ENCODE measurements at regions not wholly inside any gene's neighbourhood (a gene's known extent, or its start where the extent isn't known, plus 50 kb on each side); places are given as distances from the start of the nearest gene placed in this dataset.
A peak's percentile ranks its signal among the peaks of the same experiment; 100 is the strongest.

GRCh38 chr10:133028158-133028557 is 59.6 kb upstream of the ADGRA1 start:
- Histone ChIP-seq H3K27me3 (ENCODE audit: control insufficient read depth, insufficient read depth, low read length) (peaks cover 55% of the 10 kb centered on the region), H3K27ac (ENCODE audit: low read length) (no peak overlapping the region)

GRCh38 chr10:133027482-133027881 is 60.2 kb upstream of the ADGRA1 start:
- Histone ChIP-seq H3K4me3 (ENCODE audit: low read length) (no peak overlapping the region), H3K9me3 (replicated peaks; ENCODE audit: control insufficient read depth, low read depth, low read length) (no peaks in the 10 kb centered on the region), H3K27me3 (ENCODE audit: control insufficient read depth, insufficient read depth, low read length) (peaks cover 61% of the 10 kb centered on the region), H3K27ac (ENCODE audit: low read length) (no peak overlapping the region), H3K4me1 (ENCODE audit: control insufficient read depth, insufficient read depth, low read length) (peaks cover 25% of the 10 kb centered on the region), H3K36me3 (ENCODE audit: control insufficient read depth, insufficient read depth, low read length) (no peaks in the 10 kb centered on the region)
- 58% methylated on average over 13 of the region's 13 CpGs for WGBS (ENCODE audit: insufficient coverage)
- peak; percentile 36 for DNase-seq

More at GRCh38 chr10:133028158-133028557, 59.6 kb upstream of the ADGRA1 start:
- no peaks in the 10 kb centered on the region for H3K9me3 ChIP-seq (replicated peaks; ENCODE audit: control insufficient read depth, low read depth, low read length)
- H3K36me3 ChIP-seq (ENCODE audit: control insufficient read depth, insufficient read depth, low read length) = no peaks in the 10 kb centered on the region
- no peak for DNase-seq
- peaks cover 18% of the 10 kb centered on the region for H3K4me1 ChIP-seq (ENCODE audit: control insufficient read depth, insufficient read depth, low read length)
- WGBS (ENCODE audit: insufficient coverage) = 93% methylated on average over 1 of the region's 1 CpG
- H3K4me3 ChIP-seq (ENCODE audit: low read length) = no peak overlapping the region

GRCh38 chr10:133026726-133027395 is 60.9 kb upstream of the ADGRA1 start:
- WGBS (ENCODE audit: insufficient coverage) = 74% methylated on average over 22 of the region's 22 CpGs
- Histone ChIP-seq H3K27me3 (ENCODE audit: control insufficient read depth, insufficient read depth, low read length) (peaks cover 61% of the 10 kb centered on the region), H3K4me3 (ENCODE audit: low read length) (no peak overlapping the region), H3K36me3 (ENCODE audit: control insufficient read depth, insufficient read depth, low read length) (no peaks in the 10 kb centered on the region), H3K9me3 (replicated peaks; ENCODE audit: control insufficient read depth, low read depth, low read length) (no peaks in the 10 kb centered on the region), H3K27ac (ENCODE audit: low read length) (no peak overlapping the region), H3K4me1 (ENCODE audit: control insufficient read depth, insufficient read depth, low read length) (peaks cover 31% of the 10 kb centered on the region)
- DNase-seq = no peak

- Histone ChIP-seq H3K4me1 (ENCODE audit: control insufficient read depth, insufficient read depth, low read length) (peaks cover 28% of the 10 kb centered on the region), H3K4me3 (ENCODE audit: low read length) (no peak overlapping the region), H3K27ac (ENCODE audit: low read length) (no peak overlapping the region), H3K36me3 (ENCODE audit: control insufficient read depth, insufficient read depth, low read length) (no peaks in the 10 kb centered on the region), H3K27me3 (ENCODE audit: control insufficient read depth, insufficient read depth, low read length) (peaks cover 56% of the 10 kb centered on the region), H3K9me3 (replicated peaks; ENCODE audit: control insufficient read depth, low read depth, low read length) (no peaks in the 10 kb centered on the region)
- WGBS (ENCODE audit: insufficient coverage) = 63% methylated on average over 4 of the region's 10 CpGs
- no peak for DNase-seq
These were observed 61.6 kb upstream of the ADGRA1 start for GRCh38 chr10:133026171-133026570.

- Histone ChIP-seq H3K27ac (ENCODE audit: low read length) (no peak overlapping the region), H3K4me1 (ENCODE audit: control insufficient read depth, insufficient read depth, low read length) (peaks cover 23% of the 10 kb centered on the region), H3K27me3 (ENCODE audit: control insufficient read depth, insufficient read depth, low read length) (peaks cover 50% of the 10 kb centered on the region), H3K9me3 (replicated peaks; ENCODE audit: control insufficient read depth, low read depth, low read length) (no peaks in the 10 kb centered on the region), H3K4me3 (ENCODE audit: low read length) (no peak overlapping the region), H3K36me3 (ENCODE audit: control insufficient read depth, insufficient read depth, low read length) (no peaks in the 10 kb centered on the region)
- no peak for DNase-seq
- WGBS (ENCODE audit: insufficient coverage) = 71% methylated on average over 13 of the region's 13 CpGs
These were observed 62.1 kb upstream of the ADGRA1 start for GRCh38 chr10:133025558-133026090.

- Histone ChIP-seq H3K9me3 (replicated peaks; ENCODE audit: control insufficient read depth, low read depth, low read length) (no peaks in the 10 kb centered on the region), H3K4me1 (ENCODE audit: control insufficient read depth, insufficient read depth, low read length) (peaks cover 23% of the 10 kb centered on the region), H3K27ac (ENCODE audit: low read length) (no peak overlapping the region), H3K36me3 (ENCODE audit: control insufficient read depth, insufficient read depth, low read length) (no peaks in the 10 kb centered on the region), H3K4me3 (ENCODE audit: low read length) (no peak overlapping the region), H3K27me3 (ENCODE audit: control insufficient read depth, insufficient read depth, low read length) (peaks cover 43% of the 10 kb centered on the region)
- DNase-seq = no peak
- 62% methylated on average over 31 of the region's 34 CpGs for WGBS (ENCODE audit: insufficient coverage)
These were observed 62.8 kb upstream of the ADGRA1 start for GRCh38 chr10:133024704-133025557.

- peaks cover 23% of the 10 kb centered on the region for H3K4me1 ChIP-seq (ENCODE audit: control insufficient read depth, insufficient read depth, low read length)
- no peak overlapping the region for H3K27ac ChIP-seq (ENCODE audit: low read length)
- H3K9me3 ChIP-seq (replicated peaks; ENCODE audit: control insufficient read depth, low read depth, low read length) = no peaks in the 10 kb centered on the region
- H3K36me3 ChIP-seq (ENCODE audit: control insufficient read depth, insufficient read depth, low read length) = no peaks in the 10 kb centered on the region
- no peak for DNase-seq
- H3K4me3 ChIP-seq (ENCODE audit: low read length) = no peak overlapping the region
- peaks cover 31% of the 10 kb centered on the region for H3K27me3 ChIP-seq (ENCODE audit: control insufficient read depth, insufficient read depth, low read length)
- WGBS (ENCODE audit: insufficient coverage) = 87% methylated on average over 28 of the region's 31 CpGs
These were observed 64.4 kb upstream of the ADGRA1 start for GRCh38 chr10:133023216-133023843.

- H3K27ac ChIP-seq (ENCODE audit: low read length) = peak overlapping the region; percentile 59
- DNase-seq = peak; percentile 91
- no peaks in the 10 kb centered on the region for H3K36me3 ChIP-seq (ENCODE audit: control insufficient read depth, insufficient read depth, low read length)
- 0% methylated on average over 4 of the region's 10 CpGs for WGBS (ENCODE audit: insufficient coverage)
- peaks cover 21% of the 10 kb centered on the region for H3K4me1 ChIP-seq (ENCODE audit: control insufficient read depth, insufficient read depth, low read length)
- H3K27me3 ChIP-seq (ENCODE audit: control insufficient read depth, insufficient read depth, low read length) = peaks cover 29% of the 10 kb centered on the region
- H3K4me3 ChIP-seq (ENCODE audit: low read length) = no peak overlapping the region
- no peaks in the 10 kb centered on the region for H3K9me3 ChIP-seq (replicated peaks; ENCODE audit: control insufficient read depth, low read depth, low read length)
These were observed 65.0 kb upstream of the ADGRA1 start for GRCh38 chr10:133022776-133023100.

- no peak overlapping the region for H3K4me3 ChIP-seq (ENCODE audit: low read length)
- peak overlapping the region; percentile 59 for H3K27ac ChIP-seq (ENCODE audit: low read length)
- H3K4me1 ChIP-seq (ENCODE audit: control insufficient read depth, insufficient read depth, low read length) = peaks cover 16% of the 10 kb centered on the region
- no peak for DNase-seq
- H3K27me3 ChIP-seq (ENCODE audit: control insufficient read depth, insufficient read depth, low read length) = peaks cover 24% of the 10 kb centered on the region
- H3K9me3 ChIP-seq (replicated peaks; ENCODE audit: control insufficient read depth, low read depth, low read length) = no peaks in the 10 kb centered on the region
- no peaks in the 10 kb centered on the region for H3K36me3 ChIP-seq (ENCODE audit: control insufficient read depth, insufficient read depth, low read length)
- WGBS (ENCODE audit: insufficient coverage) = 72% methylated on average over 49 of the region's 50 CpGs
These were observed 65.6 kb upstream of the ADGRA1 start for GRCh38 chr10:133021963-133022775.
